Skeletal muscle cell (primary cell): ENCODE measurements at regions not wholly inside any gene's neighbourhood (a gene's known extent, or its start where the extent isn't known, plus 50 kb on each side); places are given as distances from the start of the nearest gene placed in this dataset.
A peak's percentile ranks its signal among the peaks of the same experiment; 100 is the strongest.

ENCODE experiments used
- DNase-seq: peaks from one replicate; pipeline ENCODE4 v3.0.0-alpha.2; 2010; ENCODE audit warnings: low read depth
- H3K4me3 ChIP-seq: 2 replicates; pipeline ENCODE4 v1.5.1; 2011; ENCODE audit warnings: low read depth, mild to moderate bottlenecking, control low read depth, low read length, moderate library complexity

- DNase-seq = no peak
- no peak overlapping the region for H3K4me3 ChIP-seq
These were observed 142.6 kb upstream of the GPC1 start for GRCh38 chr2:240292619-240293525.

- DNase-seq = peak; percentile 19
- H3K4me3 ChIP-seq = no peak overlapping the region
These were observed 141.7 kb upstream of the GPC1 start for GRCh38 chr2:240293557-240294461.

- no peak overlapping the region for H3K4me3 ChIP-seq
- DNase-seq = no peak
These were observed 140.9 kb upstream of the GPC1 start for GRCh38 chr2:240294514-240294913.

GRCh38 chr2:240295256-240296103, 140.0 kb upstream of the GPC1 start:
- no peak overlapping the region for H3K4me3 ChIP-seq
- DNase-seq = no peak

- no peak overlapping the region for H3K4me3 ChIP-seq
- no peak for DNase-seq
These were observed 139.4 kb upstream of the GPC1 start for GRCh38 chr2:240296104-240296406.

- DNase-seq = no peak
- no peak overlapping the region for H3K4me3 ChIP-seq
These were observed 138.8 kb upstream of the GPC1 start for GRCh38 chr2:240296476-240297255.

GRCh38 chr2:240297256-240298116, 138.0 kb upstream of the GPC1 start:
- no peak for DNase-seq
- H3K4me3 ChIP-seq = no peak overlapping the region

GRCh38 chr2:240298117-240298790, 137.2 kb upstream of the GPC1 start:
- H3K4me3 ChIP-seq = no peak overlapping the region
- no peak for DNase-seq

- no peak overlapping the region for H3K4me3 ChIP-seq
- no peak for DNase-seq
These were observed 136.4 kb upstream of the GPC1 start for GRCh38 chr2:240298803-240299709.

- H3K4me3 ChIP-seq = no peak overlapping the region
- no peak for DNase-seq
These were observed 135.8 kb upstream of the GPC1 start for GRCh38 chr2:240299710-240300068.

- no peak for DNase-seq
- H3K4me3 ChIP-seq = no peak overlapping the region
These were observed 135.1 kb upstream of the GPC1 start for GRCh38 chr2:240300261-240300821.

GRCh38 chr2:240300840-240301239, 134.6 kb upstream of the GPC1 start:
- DNase-seq = no peak
- H3K4me3 ChIP-seq = no peak overlapping the region

- H3K4me3 ChIP-seq = no peak overlapping the region
- no peak for DNase-seq
These were observed 134.1 kb upstream of the GPC1 start for GRCh38 chr2:240301256-240301795.

- DNase-seq = no peak
- H3K4me3 ChIP-seq = no peak overlapping the region
These were observed 133.4 kb upstream of the GPC1 start for GRCh38 chr2:240302041-240302440.

- no peak overlapping the region for H3K4me3 ChIP-seq
- no peak for DNase-seq
These were observed 132.4 kb upstream of the GPC1 start for GRCh38 chr2:240302933-240303595.
